GM19351 (cell line): ENCODE measurements at regions not wholly inside any gene's neighbourhood (a gene's known extent, or its start where the extent isn't known, plus 50 kb on each side); places are given as distances from the start of the nearest gene placed in this dataset.

Experiments
- ATAC-seq: cut with Tn5 transposase; IDR thresholded peaks from one replicate; pipeline ENCODE4 v1.9.1; 2021; ENCODE audit warnings: mild to moderate bottlenecking, moderate library complexity; ENCODE audit not compliant: unreplicated experiment

- ATAC-seq: no peak
Measured at GRCh38 chr22:48351376-48352085, 1476.1 kb downstream of the BRD1 start.

DNA sequence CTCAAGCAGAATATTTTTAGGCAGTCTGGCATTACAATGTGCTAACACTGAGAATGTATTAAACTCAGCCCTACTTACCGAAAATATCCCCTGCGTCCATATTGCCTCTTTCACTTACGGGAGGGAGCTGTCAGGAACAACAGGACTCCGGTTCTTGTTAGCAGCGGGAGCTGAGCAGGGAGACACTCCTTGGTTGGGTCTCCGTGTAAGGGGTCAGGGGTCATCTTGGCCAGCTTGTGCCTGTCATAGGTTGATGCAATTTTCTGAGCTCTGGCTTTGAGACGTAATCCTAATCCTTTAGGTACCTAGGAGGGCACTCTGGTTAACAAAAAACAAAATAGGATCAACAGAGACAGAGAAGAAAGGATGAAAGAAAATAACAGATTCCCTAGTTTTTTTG lies 1477.2 kb downstream of the BRD1 start:
- ATAC-seq: no peak

DNA sequence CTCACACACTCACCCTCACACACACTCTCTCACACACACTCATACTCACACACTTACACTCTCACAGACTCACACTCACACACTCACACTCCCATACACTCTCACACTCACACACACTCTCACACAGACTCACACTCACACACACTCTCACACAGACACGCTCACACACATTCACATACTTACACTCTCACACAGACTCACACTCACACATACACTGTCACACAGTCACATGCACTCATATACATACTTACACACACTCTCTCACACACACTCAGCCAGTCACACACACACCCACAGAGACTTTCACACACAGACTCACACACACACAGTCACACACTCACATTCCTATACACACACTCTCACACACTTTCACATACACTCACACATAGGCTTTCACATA lies 1478.8 kb downstream of the BRD1 start:
- ATAC-seq: no peak

DNA sequence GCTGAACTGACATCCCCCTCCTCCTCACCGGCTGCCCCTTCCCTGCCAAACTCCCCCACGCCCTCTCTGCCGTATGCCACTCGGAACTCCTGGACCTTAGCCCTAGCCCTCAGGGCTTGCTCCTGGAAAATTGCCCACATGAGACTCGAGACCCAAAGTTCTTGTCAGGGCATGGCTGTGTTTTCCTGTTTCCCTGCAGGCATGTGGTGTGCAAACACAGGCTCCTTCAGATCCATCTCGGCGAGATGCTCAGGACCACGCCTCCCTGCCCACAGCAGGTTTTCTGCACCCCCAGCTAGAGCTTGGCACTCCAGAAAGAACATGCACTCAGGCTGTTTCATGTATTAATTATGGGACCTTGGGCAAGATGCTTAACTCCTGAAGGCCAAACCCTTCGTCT lies 1480.4 kb downstream of the BRD1 start:
- ATAC-seq: no peak

- ATAC-seq: no peak
Measured at GRCh38 chr22:48346911-48347310, 1480.8 kb downstream of the BRD1 start.

DNA sequence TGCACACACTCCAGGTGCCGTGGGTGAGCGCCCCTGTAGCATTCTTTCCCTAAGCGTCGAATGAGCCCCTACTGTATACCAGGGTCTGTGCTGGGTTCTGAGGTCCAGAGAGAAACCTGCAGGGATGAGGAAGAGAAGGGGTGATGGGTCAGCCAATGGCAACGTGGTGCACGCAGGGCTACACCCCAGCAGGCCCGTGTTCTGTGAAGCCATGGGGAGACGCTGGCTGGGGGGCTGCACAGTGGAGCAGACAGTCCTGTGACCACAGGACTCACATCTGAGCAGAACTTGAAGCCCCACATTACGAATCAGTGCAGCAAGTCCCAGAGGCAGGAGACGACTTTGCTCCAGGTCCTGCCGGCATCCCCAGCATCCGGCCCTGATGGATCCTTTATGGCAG lies 1481.4 kb downstream of the BRD1 start:
- ATAC-seq: no peak

GRCh38 chr22:48345631-48346030 lies 1482.0 kb downstream of the BRD1 start:
- ATAC-seq: no peak

DNA sequence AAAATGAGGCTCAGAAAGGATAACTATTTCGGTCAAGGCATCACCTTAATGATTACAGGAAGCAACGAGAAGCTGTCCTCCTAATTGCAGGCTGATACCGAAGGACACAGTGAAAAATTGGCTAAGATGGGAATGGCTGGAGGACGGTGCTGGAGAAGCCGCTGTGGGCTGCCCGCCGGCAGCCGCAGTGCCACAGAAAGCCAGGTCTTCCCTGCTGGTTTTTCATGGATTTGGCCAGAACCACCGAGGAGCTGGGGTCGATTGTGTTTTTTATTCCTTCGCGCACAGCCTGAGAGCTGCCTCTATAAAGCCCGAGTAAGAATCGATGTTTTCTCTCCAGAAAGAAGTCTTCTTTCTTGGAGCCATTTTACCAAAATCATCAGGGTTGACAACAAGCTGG lies 1484.2 kb downstream of the BRD1 start:
- no peak for ATAC-seq

DNA sequence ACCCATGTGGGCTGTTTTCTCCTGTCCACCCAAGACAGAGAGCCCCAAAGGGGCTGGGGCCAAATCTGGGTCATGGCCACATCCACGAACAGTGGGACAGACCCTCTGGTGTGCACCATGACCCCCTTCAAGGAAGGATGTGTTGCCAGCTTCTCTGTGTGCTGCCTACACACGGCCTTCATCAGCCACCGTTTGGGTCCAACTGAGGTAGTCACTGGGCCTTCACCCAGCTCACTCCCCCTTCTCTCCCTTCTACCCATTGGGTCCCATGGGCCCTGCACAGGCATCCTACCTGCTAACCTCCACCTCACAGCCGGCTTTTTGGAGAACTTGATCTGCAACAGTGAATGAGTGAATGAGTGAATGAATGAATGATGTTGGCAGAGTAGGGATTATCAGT lies 1484.9 kb downstream of the BRD1 start:
- no peak for ATAC-seq

DNA sequence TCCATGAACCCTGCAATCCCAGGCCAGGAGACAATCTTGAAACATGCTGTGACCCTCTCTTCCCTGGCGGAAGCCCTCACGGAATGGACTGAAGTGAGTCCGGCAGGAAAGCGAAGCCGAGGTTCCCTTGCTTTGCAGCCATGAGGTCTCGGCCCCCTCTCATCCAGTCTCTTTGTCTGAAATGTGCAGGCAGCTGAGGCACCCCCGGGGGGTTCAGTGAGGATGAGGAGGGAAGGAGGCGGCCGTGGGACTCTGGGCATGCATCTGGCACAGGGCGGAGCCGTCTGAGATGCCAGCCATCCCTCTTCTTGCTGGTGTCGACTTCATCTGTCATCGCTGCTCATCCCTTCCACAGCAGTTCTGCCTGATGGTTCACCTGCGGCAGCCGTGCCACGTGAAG lies 1485.7 kb downstream of the BRD1 start:
- ATAC-seq: no peak

GRCh38 chr22:48340727-48341709 lies 1486.7 kb downstream of the BRD1 start:
- ATAC-seq: no peak

GRCh38 chr22:48340191-48340590 lies 1487.5 kb downstream of the BRD1 start:
- no peak for ATAC-seq

DNA sequence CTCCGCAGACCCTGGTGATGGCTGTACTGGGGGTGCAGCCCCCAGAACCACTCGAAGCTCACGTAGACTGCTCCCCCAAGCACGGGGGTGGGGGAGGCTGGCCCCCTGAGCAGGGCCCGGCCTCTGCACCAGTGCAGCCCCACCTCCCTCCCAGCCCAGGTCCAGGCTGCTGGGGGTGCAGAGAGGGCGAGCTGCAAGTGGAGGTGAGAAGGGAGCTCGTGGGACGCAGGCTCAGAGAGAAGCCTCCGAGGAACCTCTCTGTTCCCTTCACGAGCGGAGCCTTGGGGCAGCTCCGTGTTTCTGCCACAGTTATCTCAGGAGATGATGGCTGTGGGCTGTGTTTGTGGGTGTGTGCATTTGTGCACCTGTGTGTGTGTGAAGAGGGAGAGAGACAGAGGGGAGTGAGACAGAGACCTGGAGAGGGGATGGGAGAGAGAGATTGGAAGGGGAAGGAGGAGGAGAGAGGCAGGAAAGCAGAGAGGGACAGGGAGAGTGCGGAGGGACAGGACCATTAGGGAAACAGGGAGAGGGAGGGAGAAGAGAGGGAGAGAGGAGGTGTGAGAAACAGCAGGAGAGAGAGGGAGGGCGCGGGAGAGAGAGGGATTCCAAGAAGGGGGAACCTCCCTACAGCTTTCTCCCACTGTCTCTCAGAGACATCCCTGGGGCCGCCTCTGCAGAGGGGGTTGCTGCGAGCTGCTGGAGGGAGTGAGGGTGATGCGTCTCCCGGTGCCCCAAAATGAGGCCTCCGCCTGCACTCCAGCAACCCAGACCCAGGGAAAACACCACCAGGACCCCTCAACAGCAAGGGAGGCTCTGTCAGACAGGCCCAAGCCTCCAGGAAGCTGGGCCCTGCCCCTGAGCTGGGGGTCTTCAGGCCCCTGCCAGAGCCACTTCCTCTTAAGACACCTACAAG lies 1488.6 kb downstream of the BRD1 start:
- ATAC-seq: no peak

DNA sequence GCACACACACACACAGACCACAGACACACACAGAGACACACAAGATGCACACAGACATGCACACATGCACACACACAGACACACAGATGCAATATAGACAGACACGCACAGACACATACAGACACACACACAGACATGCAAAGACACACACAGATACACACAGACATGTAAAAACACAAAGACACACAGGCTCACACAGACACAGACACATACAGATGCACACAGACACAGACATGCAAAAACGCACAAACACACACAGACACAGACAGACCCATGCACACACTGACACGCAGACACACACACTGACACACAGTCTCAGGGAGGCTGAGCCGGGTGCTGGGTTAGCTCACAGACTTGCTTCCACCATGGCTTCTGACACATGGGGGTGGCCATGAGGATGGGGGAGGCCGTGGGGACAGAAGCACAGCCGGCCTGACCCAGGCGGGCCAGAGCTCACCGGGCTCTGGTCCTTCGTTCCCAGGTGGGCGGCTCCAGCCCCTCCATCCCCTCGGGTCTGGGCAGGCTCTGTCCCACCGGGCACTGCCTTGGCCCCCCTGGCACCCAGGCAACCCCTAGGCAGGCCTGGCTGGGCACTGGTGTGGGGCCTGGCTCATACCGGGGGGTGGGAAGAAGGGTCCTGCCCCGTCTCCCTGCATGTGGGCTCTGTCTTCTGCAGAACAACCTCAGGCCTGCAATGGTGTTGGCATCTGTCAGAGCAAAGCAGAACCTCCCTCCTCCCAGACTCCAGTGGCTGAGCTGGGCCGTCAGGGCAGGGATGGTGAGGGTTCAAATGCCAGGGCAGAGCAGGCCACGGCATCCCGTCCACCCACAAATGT lies 1489.5 kb downstream of the BRD1 start:
- ATAC-seq: no peak

- no peak for ATAC-seq
Measured at GRCh38 chr22:48336339-48337060, 1491.2 kb downstream of the BRD1 start.

DNA sequence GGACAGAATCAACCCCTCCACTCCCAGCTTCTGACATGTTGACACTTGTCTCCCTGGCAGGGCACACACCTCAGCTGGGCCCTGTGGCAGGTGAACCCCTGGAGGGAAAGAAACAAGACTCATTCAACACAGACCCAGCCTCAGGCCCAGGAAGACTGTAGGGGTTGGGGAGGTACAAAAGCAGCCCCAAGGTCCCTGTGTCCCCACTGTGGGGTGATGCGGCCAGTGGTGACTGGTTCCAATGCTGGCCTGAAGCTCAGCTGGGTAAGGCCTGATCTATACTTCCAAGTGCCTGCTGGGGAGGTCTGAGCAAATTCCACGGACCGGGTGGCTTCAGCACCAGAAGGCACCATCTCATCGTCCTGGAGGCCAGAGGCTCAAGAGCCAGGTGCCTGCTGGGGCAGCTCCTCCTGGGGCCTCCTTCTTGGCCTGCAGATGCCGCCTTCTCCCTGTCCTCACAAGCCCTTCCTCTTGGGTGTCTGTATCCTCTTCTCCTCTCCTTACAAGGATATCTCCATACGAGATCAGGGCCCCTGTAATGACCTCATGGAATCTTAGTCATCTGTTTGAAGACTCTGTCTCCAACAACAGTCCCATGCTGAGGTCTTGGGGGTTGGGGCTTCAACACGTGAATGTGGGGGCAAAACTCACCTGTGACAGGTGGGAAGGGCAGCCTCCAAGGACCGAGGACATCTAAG lies 1492.1 kb downstream of the BRD1 start:
- ATAC-seq: no peak

- no peak for ATAC-seq
Measured at GRCh38 chr22:48334971-48335370, 1492.7 kb downstream of the BRD1 start.

DNA sequence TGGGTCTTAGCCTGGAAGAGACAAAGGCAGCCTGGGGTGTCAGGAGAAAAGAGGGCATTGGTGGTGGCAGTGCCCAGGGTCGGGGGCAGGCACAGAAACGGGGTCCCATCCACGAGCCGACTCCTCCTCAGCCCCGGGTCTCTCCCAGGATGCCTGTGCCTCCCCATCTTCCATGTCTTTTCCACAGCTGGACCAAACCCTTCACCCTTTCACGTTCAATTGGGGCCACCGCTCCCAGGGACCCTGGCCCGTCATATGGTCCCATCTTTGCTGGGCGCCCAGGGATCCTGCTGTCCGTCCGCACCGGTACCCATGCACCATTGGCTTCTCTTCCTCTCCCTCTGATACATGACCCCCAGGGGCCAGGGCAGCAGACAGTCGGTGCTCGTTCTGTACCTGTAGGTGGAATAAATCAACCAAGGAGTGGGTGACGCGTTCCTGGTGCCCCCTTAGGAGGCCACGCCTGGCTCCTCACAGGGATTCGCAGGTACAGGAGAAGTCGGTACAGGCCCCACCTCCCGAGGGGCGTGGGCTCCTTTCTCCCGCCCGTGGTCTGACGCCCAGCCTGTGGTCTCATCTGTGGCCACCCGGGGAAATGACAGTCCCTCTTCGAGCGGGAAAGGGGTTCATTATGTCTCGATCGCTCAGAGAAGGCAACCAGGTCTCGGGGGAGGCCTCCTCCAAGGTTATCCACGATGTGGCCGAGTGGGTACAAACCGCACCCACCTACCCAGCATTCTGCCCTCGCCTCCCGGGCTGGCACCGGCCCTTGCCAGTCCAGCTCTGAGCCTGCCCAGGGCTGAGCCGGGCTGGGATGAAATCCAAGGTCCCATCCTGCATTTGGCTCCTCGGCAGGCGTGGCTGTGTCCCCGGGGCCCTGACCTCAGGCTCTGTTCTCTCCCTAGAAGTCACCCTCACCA lies 1493.6 kb downstream of the BRD1 start:
- no peak for ATAC-seq
